Liver (tissue), 7 donors: ENCODE measurements at regions not wholly inside any gene's neighbourhood (a gene's known extent, or its start where the extent isn't known, plus 50 kb on each side); places are given as distances from the start of the nearest gene placed in this dataset.

Experiments used
- DNase-seq: peaks from one replicate; pipeline ENCODE4 v3.0.0-alpha.2; 2017; ENCODE audit warnings: low spot score
- H3K27ac ChIP-seq, 2 donors: one replicate each; pipeline ENCODE4 v1.7.0; 2013; ENCODE audit warnings: inconsistent platforms in 2 of 2, low read length in 2 of 2, control low read depth in 1 of 2, low read depth in 1 of 2, mild to moderate bottlenecking in 1 of 2
- H3K27me3 ChIP-seq, 4 donors: one replicate each; pipeline versions ENCODE4 v1.6.1 to v1.7.0; 2013; ENCODE audit warnings: low read length in 3 of 4, inconsistent platforms in 1 of 4, mild to moderate bottlenecking in 1 of 4, moderate library complexity in 1 of 4; ENCODE audit not compliant: control insufficient read depth in 4 of 4, insufficient read depth in 4 of 4
- H3K36me3 ChIP-seq, 4 donors: one replicate each; pipeline versions ENCODE4 v1.6.1 to v1.7.0; 2013; ENCODE audit warnings: low read length in 3 of 4, mild to moderate bottlenecking in 3 of 4, low read depth in 1 of 4, moderate library complexity in 1 of 4; ENCODE audit not compliant: control insufficient read depth in 4 of 4, insufficient read depth in 3 of 4
- H3K4me1 ChIP-seq, 4 donors: one replicate each; pipeline versions ENCODE4 v1.6.1 to v1.7.0; 2013; ENCODE audit warnings: low read length in 3 of 4, mild to moderate bottlenecking in 3 of 4, moderate library complexity in 1 of 4; ENCODE audit not compliant: control insufficient read depth in 4 of 4, insufficient read depth in 4 of 4
- H3K4me3 ChIP-seq, 3 donors: one replicate each; pipeline versions ENCODE4 v1.6.1 to v1.7.0; 2013; ENCODE audit warnings: low read length in 3 of 3, control low read depth in 1 of 3, low read depth in 1 of 3, mild to moderate bottlenecking in 1 of 3
- H3K9ac ChIP-seq, 2 donors: one replicate each; pipeline ENCODE4 v1.7.0; 2013; ENCODE audit warnings: low read length in 2 of 2, mild to moderate bottlenecking in 2 of 2, moderate library complexity in 2 of 2, control low read depth in 1 of 2, low read depth in 1 of 2
- H3K9me3 ChIP-seq, 4 donors: one replicate each; pipeline versions ENCODE4 v1.6.1 to v1.7.0; 2013; ENCODE audit warnings: low read length in 3 of 4; ENCODE audit not compliant: control insufficient read depth in 4 of 4
- FOXA2 ChIP-seq: IDR thresholded peaks from 2 replicates; pipeline ENCODE4 v1.6.1; 2016; ENCODE audit warnings: antibody characterized with exemption
- JUND ChIP-seq, 2 donors: IDR thresholded peaks; 2 replicates each; pipeline ENCODE4 v1.6.1; 2016; ENCODE audit warnings: antibody characterized with exemption in 2 of 2
- NR2F2 ChIP-seq: IDR thresholded peaks from 2 replicates; pipeline ENCODE4 v1.6.1; 2016; ENCODE audit warnings: antibody characterized with exemption
- YY1 ChIP-seq: IDR thresholded peaks from 2 replicates; pipeline ENCODE4 v1.6.1; 2016; ENCODE audit warnings: antibody characterized with exemption, mild to moderate bottlenecking
- WGBS: extraction: QIAGEN DNeasy Blood & Tissue Kit; methylation state at CpG from one replicate; pipeline ENCODE4 v1.1.7; 2013; 5-methylcytosine and 5-hydroxymethylcytosine counted together
- TF ChIP-seq, protein P1 (sequence below): IDR thresholded peaks from 2 replicates; pipeline ENCODE4 v1.6.1; 2016; ENCODE audit warnings: antibody characterized with exemption, mild to moderate bottlenecking
- TF ChIP-seq, protein P2 (sequence below): IDR thresholded peaks from 2 replicates; pipeline ENCODE4 v1.6.1; 2016; ENCODE audit warnings: antibody characterized with exemption
- TF ChIP-seq, protein P3 (sequence below): IDR thresholded peaks from 2 replicates; pipeline ENCODE4 v1.6.1; 2016; ENCODE audit warnings: antibody characterized with exemption
- TF ChIP-seq, protein P4 (sequence below): IDR thresholded peaks from 2 replicates; pipeline ENCODE4 v1.6.1; 2016; ENCODE audit warnings: antibody characterized with exemption
- donor health status: healthy.
- donor health status: healthy.
- donor health status: healthy.
- donor health status: healthy.

DNA sequence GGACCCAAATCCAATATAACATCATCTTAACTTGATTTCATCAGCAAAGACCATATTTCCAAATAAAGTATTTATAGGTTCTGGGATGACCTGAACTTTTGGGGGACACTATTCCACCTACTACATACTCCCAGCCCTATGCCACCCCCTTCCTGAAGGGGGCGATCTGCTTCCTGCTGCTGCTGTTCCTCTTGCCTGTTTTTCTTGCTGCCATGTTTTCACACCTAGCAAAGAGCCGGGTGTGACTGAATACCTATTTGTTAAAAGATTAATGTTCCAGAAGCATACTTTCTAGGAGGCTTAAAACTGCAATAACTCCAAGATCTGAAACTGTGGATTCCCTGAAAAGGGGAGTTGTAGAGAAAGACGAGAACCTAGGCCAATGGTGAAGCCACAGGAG lies 89.7 kb downstream of the ICOS start:
- H3K9me3 ChIP-seq, result no peaks in the 10 kb centered on the region
- no peaks in the 10 kb centered on the region for H3K4me1 ChIP-seq
- no peak overlapping the region for H3K27ac ChIP-seq
- 78% methylated on average over 3 of the region's 3 CpGs for WGBS
- no peaks in the 10 kb centered on the region for H3K36me3 ChIP-seq
- no peak overlapping the region for H3K9ac ChIP-seq
- H3K4me3 ChIP-seq, result no peak overlapping the region
- TF ChIP-seq JUND (IDR thresholded peaks at IDR 0.05) (no peak), NR2F2 (no peak)
- TF ChIP-seq, protein P1, sequence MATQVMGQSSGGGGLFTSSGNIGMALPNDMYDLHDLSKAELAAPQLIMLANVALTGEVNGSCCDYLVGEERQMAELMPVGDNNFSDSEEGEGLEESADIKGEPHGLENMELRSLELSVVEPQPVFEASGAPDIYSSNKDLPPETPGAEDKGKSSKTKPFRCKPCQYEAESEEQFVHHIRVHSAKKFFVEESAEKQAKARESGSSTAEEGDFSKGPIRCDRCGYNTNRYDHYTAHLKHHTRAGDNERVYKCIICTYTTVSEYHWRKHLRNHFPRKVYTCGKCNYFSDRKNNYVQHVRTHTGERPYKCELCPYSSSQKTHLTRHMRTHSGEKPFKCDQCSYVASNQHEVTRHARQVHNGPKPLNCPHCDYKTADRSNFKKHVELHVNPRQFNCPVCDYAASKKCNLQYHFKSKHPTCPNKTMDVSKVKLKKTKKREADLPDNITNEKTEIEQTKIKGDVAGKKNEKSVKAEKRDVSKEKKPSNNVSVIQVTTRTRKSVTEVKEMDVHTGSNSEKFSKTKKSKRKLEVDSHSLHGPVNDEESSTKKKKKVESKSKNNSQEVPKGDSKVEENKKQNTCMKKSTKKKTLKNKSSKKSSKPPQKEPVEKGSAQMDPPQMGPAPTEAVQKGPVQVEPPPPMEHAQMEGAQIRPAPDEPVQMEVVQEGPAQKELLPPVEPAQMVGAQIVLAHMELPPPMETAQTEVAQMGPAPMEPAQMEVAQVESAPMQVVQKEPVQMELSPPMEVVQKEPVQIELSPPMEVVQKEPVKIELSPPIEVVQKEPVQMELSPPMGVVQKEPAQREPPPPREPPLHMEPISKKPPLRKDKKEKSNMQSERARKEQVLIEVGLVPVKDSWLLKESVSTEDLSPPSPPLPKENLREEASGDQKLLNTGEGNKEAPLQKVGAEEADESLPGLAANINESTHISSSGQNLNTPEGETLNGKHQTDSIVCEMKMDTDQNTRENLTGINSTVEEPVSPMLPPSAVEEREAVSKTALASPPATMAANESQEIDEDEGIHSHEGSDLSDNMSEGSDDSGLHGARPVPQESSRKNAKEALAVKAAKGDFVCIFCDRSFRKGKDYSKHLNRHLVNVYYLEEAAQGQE, result no peak
- TF ChIP-seq, protein P2, sequence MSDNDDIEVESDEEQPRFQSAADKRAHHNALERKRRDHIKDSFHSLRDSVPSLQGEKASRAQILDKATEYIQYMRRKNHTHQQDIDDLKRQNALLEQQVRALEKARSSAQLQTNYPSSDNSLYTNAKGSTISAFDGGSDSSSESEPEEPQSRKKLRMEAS, result no peak
- TF ChIP-seq, protein P3, sequence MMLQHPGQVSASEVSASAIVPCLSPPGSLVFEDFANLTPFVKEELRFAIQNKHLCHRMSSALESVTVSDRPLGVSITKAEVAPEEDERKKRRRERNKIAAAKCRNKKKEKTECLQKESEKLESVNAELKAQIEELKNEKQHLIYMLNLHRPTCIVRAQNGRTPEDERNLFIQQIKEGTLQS, result no peak
- TF ChIP-seq, protein P4, sequence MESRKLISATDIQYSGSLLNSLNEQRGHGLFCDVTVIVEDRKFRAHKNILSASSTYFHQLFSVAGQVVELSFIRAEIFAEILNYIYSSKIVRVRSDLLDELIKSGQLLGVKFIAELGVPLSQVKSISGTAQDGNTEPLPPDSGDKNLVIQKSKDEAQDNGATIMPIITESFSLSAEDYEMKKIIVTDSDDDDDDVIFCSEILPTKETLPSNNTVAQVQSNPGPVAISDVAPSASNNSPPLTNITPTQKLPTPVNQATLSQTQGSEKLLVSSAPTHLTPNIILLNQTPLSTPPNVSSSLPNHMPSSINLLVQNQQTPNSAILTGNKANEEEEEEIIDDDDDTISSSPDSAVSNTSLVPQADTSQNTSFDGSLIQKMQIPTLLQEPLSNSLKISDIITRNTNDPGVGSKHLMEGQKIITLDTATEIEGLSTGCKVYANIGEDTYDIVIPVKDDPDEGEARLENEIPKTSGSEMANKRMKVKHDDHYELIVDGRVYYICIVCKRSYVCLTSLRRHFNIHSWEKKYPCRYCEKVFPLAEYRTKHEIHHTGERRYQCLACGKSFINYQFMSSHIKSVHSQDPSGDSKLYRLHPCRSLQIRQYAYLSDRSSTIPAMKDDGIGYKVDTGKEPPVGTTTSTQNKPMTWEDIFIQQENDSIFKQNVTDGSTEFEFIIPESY, result no peak
- no peaks in the 10 kb centered on the region for H3K27me3 ChIP-seq
- DNase-seq, result no peak

DNA sequence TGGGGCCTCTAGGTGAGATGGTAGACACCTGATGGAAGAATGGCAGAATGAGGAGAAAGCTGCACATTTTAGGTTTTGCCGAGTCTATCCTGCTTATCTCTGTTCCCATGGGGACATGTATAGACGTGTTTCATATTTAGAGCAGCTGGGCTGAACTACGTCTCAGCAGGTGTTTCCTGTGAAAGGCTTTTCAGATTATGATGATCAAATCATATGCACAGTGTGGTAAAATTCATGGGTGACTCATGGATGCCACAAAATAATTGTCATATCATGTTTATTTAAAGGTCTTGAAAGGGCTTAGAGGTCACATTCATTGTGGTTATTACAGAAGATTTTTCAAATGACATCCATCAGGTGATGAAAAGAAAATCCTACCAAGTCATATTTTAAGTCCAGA lies 90.5 kb downstream of the ICOS start:
- DNase-seq, result no peak
- Histone ChIP-seq H3K9ac (no peak overlapping the region), H3K9me3 (no peaks in the 10 kb centered on the region), H3K4me3 (no peak overlapping the region), H3K4me1 (no peaks in the 10 kb centered on the region), H3K36me3 (no peaks in the 10 kb centered on the region), H3K27me3 (no peaks in the 10 kb centered on the region), H3K27ac (no peak overlapping the region)
- WGBS, result 66% methylated on average over 3 of the region's 3 CpGs
- no peak for TF ChIP-seq YY1
- TF ChIP-seq, protein P1, result no peak
- no peak for TF ChIP-seq NR2F2
- no peak for TF ChIP-seq FOXA2
